Gastroesophageal sphincter (tissue), 4 donors: ENCODE measurements at regions not wholly inside any gene's neighbourhood (a gene's known extent, or its start where the extent isn't known, plus 50 kb on each side); places are given as distances from the start of the nearest gene placed in this dataset.

Experiments used
- ATAC-seq: fragments of 150-250 bp; one replicate; pipeline ENCODE4 v1.9.1; 2016; ENCODE audit warnings: mild to moderate bottlenecking, moderate library complexity
- H3K27ac ChIP-seq, 4 donors: fragments of 200-600 bp; sonication (generic) in 3 of 4; 1 replicate in 3 of 4; 2 replicates in 1 of 4; pipeline ENCODE4 v1.5.1; 2016 to 2019
- H3K27me3 ChIP-seq: fragments of 200-600 bp; sonication (generic); one replicate; pipeline ENCODE4 v1.5.1; 2019
- H3K36me3 ChIP-seq, 2 donors: fragments of 200-600 bp; sonication (generic); one replicate each; pipeline ENCODE4 v1.5.1; 2019; ENCODE audit warnings: control low read depth in 1 of 2
- H3K4me1 ChIP-seq, 3 donors: fragments of 200-600 bp; sonication (generic); 1 replicate in 2 of 3; 2 replicates in 1 of 3; pipeline ENCODE4 v1.5.1; 2016 to 2019; ENCODE audit warnings: control low read depth in 2 of 3
- H3K4me3 ChIP-seq, 2 donors: fragments of 200-600 bp; sonication (generic); one replicate each; pipeline ENCODE4 v1.5.1; 2019; ENCODE audit warnings: mild to moderate bottlenecking in 1 of 2, moderate library complexity in 1 of 2
- H3K9me3 ChIP-seq, 3 donors: fragments of 200-600 bp; sonication (generic); one replicate each; pipeline ENCODE4 v1.5.1; 2017 to 2019; ENCODE audit warnings: control low read depth in 2 of 3
- CTCF ChIP-seq, 4 experiments: fragments of 200-600 bp in 2 of 4; fragments of 450-650 bp in 2 of 4; sonication (generic) in 1 of 4; IDR thresholded peaks; one replicate each; pipeline ENCODE4 v1.5.1; 2017 to 2019; ENCODE audit warnings: antibody characterized with exemption in 4 of 4, mild to moderate bottlenecking in 2 of 4, moderate library complexity in 2 of 4
- EP300 ChIP-seq: sonication (generic); formaldehyde crosslinking; IDR thresholded peaks from one replicate; pipeline ENCODE4 v1.6.1; 2017; ENCODE audit warnings: antibody characterized with exemption, mild to moderate bottlenecking
- POLR2A ChIP-seq, 2 donors: fragments of 450-650 bp; IDR thresholded peaks; one replicate each; pipeline ENCODE4 v1.6.1; 2017; ENCODE audit warnings: antibody characterized with exemption in 2 of 2, mild to moderate bottlenecking in 2 of 2, moderate library complexity in 1 of 2
- POLR2AphosphoS5 ChIP-seq: sonication (generic); formaldehyde crosslinking; IDR thresholded peaks from one replicate; pipeline ENCODE4 v1.6.1; 2017; ENCODE audit warnings: antibody characterized with exemption
- WGBS, 2 donors: methylation state at CpG; one replicate each; pipeline ENCODE4 v1.1.5; 2018; ENCODE audit warnings: low coverage in 1 of 2; 5-methylcytosine and 5-hydroxymethylcytosine counted together
- small RNA-seq, 4 donors: library from RNA; depleted of rRNA; stranded (forward); fragments of <200 nt; gene quantifications; one replicate each; pipeline ENCODE3, GENCODE V24; 2016

GRCh38 chr11:13225038-13226001, 52.3 kb upstream of the BMAL1 start:
- ATAC-seq = no peak
- Histone ChIP-seq H3K4me3 (no peak overlapping the region), H3K27me3 (no peaks in the 10 kb centered on the region), H3K36me3 (no peaks in the 10 kb centered on the region), H3K4me1 (peaks cover 0 to 17% (median 3%) of the 10 kb centered on the region in 3 donors), H3K27ac (no peak overlapping the region), H3K9me3 (no peaks in the 10 kb centered on the region)
- no peak for TF ChIP-seq POLR2A (IDR thresholded peaks at IDR 0.05)
- no peak for TF ChIP-seq CTCF (IDR thresholded peaks at IDR 0.05)
- TF ChIP-seq EP300 = no peak
- TF ChIP-seq POLR2AphosphoS5 = no peak
- 83 to 93% methylated on average over 8 to 10 of the region's 10 CpGs for WGBS, 2 donors

GRCh38 chr11:13227676-13228255, 49.8 kb upstream of the BMAL1 start:
- Histone ChIP-seq H3K27me3 (no peaks in the 10 kb centered on the region), H3K4me1 (peaks cover 0 to 33% (median 3%) of the 10 kb centered on the region in 3 donors), H3K27ac (no peak overlapping the region), H3K9me3 (no peaks in the 10 kb centered on the region), H3K36me3 (no peaks in the 10 kb centered on the region), H3K4me3 (no peak overlapping the region)
- TF ChIP-seq POLR2A (IDR thresholded peaks at IDR 0.05) (no peak), POLR2AphosphoS5 (no peak), EP300 (no peak), CTCF (IDR thresholded peaks at IDR 0.05) (no peak)
- ATAC-seq = no peak
- WGBS, 2 donors = 57 to 62% methylated on average over 1 to 2 of the region's 4 CpGs

Small RNA genes lying in the stretch of these regions (small RNA-seq; reads per million reads assigned to genes)
- gene AC022878.1 = 0 reads per million in 4 donors
